Prostate gland (tissue), 2 donors: ENCODE measurements at regions not wholly inside any gene's neighbourhood (a gene's known extent, or its start where the extent isn't known, plus 50 kb on each side); places are given as distances from the start of the nearest gene placed in this dataset.

Experiments
- POLR2AphosphoS5 ChIP-seq: sonication (generic); formaldehyde crosslinking; IDR thresholded peaks from one replicate; pipeline ENCODE4 v1.6.1; 2017; ENCODE audit warnings: antibody characterized with exemption
- TF ChIP-seq, protein P1 (sequence below), 4 experiments: fragments of 200-600 bp in 2 of 4; fragments of 450-650 bp in 2 of 4; sonication (generic) in 2 of 4; IDR thresholded peaks; 1 replicate in 3 of 4; 2 replicates in 1 of 4; pipeline ENCODE4 v1.5.1; 2016 to 2019; ENCODE audit warnings: antibody characterized with exemption in 4 of 4, mild to moderate bottlenecking in 2 of 4, moderate library complexity in 2 of 4

- TF ChIP-seq, protein P1, sequence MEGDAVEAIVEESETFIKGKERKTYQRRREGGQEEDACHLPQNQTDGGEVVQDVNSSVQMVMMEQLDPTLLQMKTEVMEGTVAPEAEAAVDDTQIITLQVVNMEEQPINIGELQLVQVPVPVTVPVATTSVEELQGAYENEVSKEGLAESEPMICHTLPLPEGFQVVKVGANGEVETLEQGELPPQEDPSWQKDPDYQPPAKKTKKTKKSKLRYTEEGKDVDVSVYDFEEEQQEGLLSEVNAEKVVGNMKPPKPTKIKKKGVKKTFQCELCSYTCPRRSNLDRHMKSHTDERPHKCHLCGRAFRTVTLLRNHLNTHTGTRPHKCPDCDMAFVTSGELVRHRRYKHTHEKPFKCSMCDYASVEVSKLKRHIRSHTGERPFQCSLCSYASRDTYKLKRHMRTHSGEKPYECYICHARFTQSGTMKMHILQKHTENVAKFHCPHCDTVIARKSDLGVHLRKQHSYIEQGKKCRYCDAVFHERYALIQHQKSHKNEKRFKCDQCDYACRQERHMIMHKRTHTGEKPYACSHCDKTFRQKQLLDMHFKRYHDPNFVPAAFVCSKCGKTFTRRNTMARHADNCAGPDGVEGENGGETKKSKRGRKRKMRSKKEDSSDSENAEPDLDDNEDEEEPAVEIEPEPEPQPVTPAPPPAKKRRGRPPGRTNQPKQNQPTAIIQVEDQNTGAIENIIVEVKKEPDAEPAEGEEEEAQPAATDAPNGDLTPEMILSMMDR (IDR thresholded peaks at IDR 0.05): no peak
- TF ChIP-seq POLR2AphosphoS5: no peak
Observed at GRCh38 chr21:25409978-25410377, 197.3 kb downstream of the MRPL39 start.
